ENCODE measurements at regions not wholly inside any gene's neighbourhood (a gene's known extent, or its start where the extent isn't known, plus 50 kb on each side); places are given as distances from the start of the nearest gene placed in this dataset.

- DNase-seq, result no peak
- no peak overlapping the region for H3K4me3 ChIP-seq
- peaks cover 16 to 86% (median 23%) of the 10 kb centered on the region in 3 donors for H3K4me1 ChIP-seq
- H3K36me3 ChIP-seq, result no peaks in the 10 kb centered on the region
- TF ChIP-seq POLR2A (IDR thresholded peaks at IDR 0.05) (no peak), CTCF (IDR thresholded peaks at IDR 0.05) (no peak)
- intact Hi-C loops (cut with DNase I), result no loop called here
- H3K27me3 ChIP-seq, result no peaks in the 10 kb centered on the region
- no peaks in the 10 kb centered on the region for H3K9me3 ChIP-seq
- H3K27ac ChIP-seq, result no peak overlapping the region
- WGBS, 2 donors, result 36 to 49% methylated on average over 2 of the region's 2 CpGs
These were observed 194.0 kb downstream of the NRIP1 start for GRCh38 chr21:14870853-14871149.

GRCh38 chr21:14869984-14870852 lies 194.6 kb downstream of the NRIP1 start:
- H3K9me3 ChIP-seq, result no peaks in the 10 kb centered on the region
- no peak overlapping the region for H3K27ac ChIP-seq
- intact Hi-C loops (cut with DNase I), result loop anchor here (10.0 kb wide), 1 partner anchor 615 kb away; no protein-coding TSS in a partner anchor
- TF ChIP-seq POLR2A (IDR thresholded peaks at IDR 0.05) (no peak), CTCF (IDR thresholded peaks at IDR 0.05) (no peak)
- WGBS, 2 donors, result 43 to 47% methylated on average over 5 of the region's 5 CpGs
- no peaks in the 10 kb centered on the region for H3K27me3 ChIP-seq
- H3K36me3 ChIP-seq, result no peaks in the 10 kb centered on the region
- no peak for DNase-seq
- no peak overlapping the region for H3K4me3 ChIP-seq
- H3K4me1 ChIP-seq, result peaks cover 16 to 80% (median 22%) of the 10 kb centered on the region in 3 donors

- DNase-seq, result no peak
- H3K36me3 ChIP-seq, result no peaks in the 10 kb centered on the region
- no peak overlapping the region for H3K4me3 ChIP-seq
- H3K27me3 ChIP-seq, result no peaks in the 10 kb centered on the region
- intact Hi-C loops (cut with DNase I), result loop anchor here (10.0 kb wide), 1 partner anchor 618 kb away; no protein-coding TSS in a partner anchor
- peaks cover 16 to 78% (median 19%) of the 10 kb centered on the region in 3 donors for H3K4me1 ChIP-seq
- 53 to 73% methylated on average over 3 of the region's 3 CpGs for WGBS, 2 donors
- H3K9me3 ChIP-seq, result no peaks in the 10 kb centered on the region
- TF ChIP-seq CTCF (IDR thresholded peaks at IDR 0.05) (no peak), POLR2A (IDR thresholded peaks at IDR 0.05) (no peak)
- no peak overlapping the region for H3K27ac ChIP-seq
These were observed 197.7 kb downstream of the NRIP1 start for GRCh38 chr21:14866859-14867765.

- TF ChIP-seq POLR2A (IDR thresholded peaks at IDR 0.05), result no peak
- peak; percentile 10 to 56 (median 32) for TF ChIP-seq CTCF (IDR thresholded peaks at IDR 0.05)
- no peak overlapping the region for H3K4me3 ChIP-seq
- WGBS, 2 donors, result 36 to 65% methylated on average over 7 to 8 of the region's 9 CpGs
- no peaks in the 10 kb centered on the region for H3K36me3 ChIP-seq
- no peaks in the 10 kb centered on the region for H3K27me3 ChIP-seq
- no peak for DNase-seq
- no peaks in the 10 kb centered on the region for H3K9me3 ChIP-seq
- no peak overlapping the region for H3K27ac ChIP-seq
- intact Hi-C loops (cut with DNase I), result loop anchor here (10.0 kb wide), 1 partner anchor 620 kb away; no protein-coding TSS in a partner anchor
- peaks cover 15 to 52% (median 19%) of the 10 kb centered on the region in 3 donors for H3K4me1 ChIP-seq
These were observed 200.4 kb downstream of the NRIP1 start for GRCh38 chr21:14864211-14865021.
